IPS-NIHi7 (cell line): ENCODE measurements at regions not wholly inside any gene's neighbourhood (a gene's known extent, or its start where the extent isn't known, plus 50 kb on each side); places are given as distances from the start of the nearest gene placed in this dataset.
"Not testable (repeated sequence)": the region's sequence is repeated elsewhere in the genome, so short reads cannot be mapped to it uniquely, and the experiment has no call there.

ENCODE experiments used
- DNase-seq: peaks from one replicate; pipeline ENCODE4 v3.0.0; 2012; ENCODE audit warnings: mixed read lengths; ENCODE audit errors: extremely low spot score

GRCh38 chr6:13874191-13874549 is 50.6 kb upstream of the RNF182 start:
- DNase-seq = no peak

GRCh38 chr6:13873288-13874190 is 51.2 kb upstream of the RNF182 start:
- peak; percentile 95 for DNase-seq

GRCh38 chr6:13872681-13873080 is 52.1 kb upstream of the RNF182 start:
- DNase-seq = no peak

- not testable (repeated sequence) for DNase-seq
Observed at GRCh38 chr6:13872006-13872405, 52.7 kb upstream of the RNF182 start.

- DNase-seq = no peak
Observed at GRCh38 chr6:13870214-13870830, 54.4 kb upstream of the RNF182 start.

- no peak for DNase-seq
Observed at GRCh38 chr6:13868236-13868635, 53.9 kb upstream of the MCUR1 start.

- DNase-seq = no peak
Observed at GRCh38 chr6:13866301-13866700, 51.9 kb upstream of the MCUR1 start.

- no peak for DNase-seq
Observed at GRCh38 chr6:13865141-13865540, 50.8 kb upstream of the MCUR1 start.

GRCh38 chr6:13864669-13865068 is 50.3 kb upstream of the MCUR1 start:
- not testable (repeated sequence) for DNase-seq
